T1000 (cell line): ENCODE measurements at regions not wholly inside any gene's neighbourhood (a gene's known extent, or its start where the extent isn't known, plus 50 kb on each side); places are given as distances from the start of the nearest gene placed in this dataset.
"Not testable (repeated sequence)": the region's sequence is repeated elsewhere in the genome, so short reads cannot be mapped to it uniquely, and the experiment has no call there.

Experiments
- DNase-seq: peaks from one replicate; lab custom pipeline; 2025; ENCODE audit warnings: mixed read lengths; lab: John Stamatoyannopoulos, UW

DNA sequence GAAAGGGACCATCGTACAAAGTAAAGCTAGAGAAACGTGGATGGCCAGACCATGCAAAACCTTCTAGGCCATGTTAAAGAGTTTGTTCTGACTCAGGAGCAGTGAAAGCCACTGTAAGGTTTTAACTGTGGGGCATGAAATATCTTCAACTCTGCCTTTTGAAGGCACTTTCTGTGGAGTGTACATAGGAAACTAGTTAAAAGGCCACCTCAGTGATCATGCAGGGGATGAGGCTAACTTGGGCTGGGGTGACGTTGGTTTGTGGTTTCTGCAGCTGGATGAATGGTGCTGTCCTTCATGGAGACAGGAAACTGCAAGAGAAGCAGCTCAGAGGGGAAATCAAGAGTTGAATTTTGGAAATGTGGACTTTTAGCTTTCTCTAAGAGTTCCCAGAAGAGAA is 190.7 kb downstream of the CDCA7 start:
- DNase-seq: no peak

DNA sequence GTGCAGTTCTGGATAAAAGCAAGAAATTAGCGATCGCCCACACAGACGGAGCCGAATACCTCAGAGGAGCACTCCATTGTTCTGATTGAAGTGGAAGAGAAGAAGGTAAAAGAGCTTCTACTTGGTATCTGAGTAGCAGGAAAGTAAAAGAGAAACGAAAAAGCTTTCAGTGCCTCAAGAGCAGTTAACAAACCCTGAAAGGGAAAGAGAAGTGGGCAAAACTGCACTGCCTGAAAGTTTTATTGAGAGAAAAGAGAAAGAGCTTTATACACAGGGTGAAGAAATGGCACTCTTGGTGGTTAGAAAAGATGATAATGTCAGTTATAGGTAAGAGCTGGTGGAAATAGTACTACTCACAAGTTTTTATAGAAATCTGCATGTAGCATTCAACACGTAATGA is 192.8 kb downstream of the CDCA7 start:
- no peak for DNase-seq

DNA sequence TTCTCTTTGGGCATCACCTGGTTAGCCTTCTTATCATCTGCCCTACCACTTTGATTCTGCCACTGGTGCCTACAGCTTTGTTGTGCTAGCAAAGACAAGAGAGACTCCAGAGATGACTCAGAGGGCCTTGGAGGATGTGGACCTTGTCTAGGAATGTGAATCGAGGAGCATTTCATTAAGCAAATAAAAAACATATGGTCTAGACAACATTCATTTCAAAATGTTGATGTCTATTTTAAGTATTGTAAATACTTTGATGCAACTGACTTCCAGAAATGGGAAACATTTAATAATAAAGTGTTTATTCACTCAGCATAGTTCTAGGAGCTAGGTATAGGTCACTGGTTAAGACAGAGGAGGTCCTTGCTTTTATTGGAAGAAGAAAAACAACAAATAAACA is 195.5 kb downstream of the CDCA7 start:
- no peak for DNase-seq

DNA sequence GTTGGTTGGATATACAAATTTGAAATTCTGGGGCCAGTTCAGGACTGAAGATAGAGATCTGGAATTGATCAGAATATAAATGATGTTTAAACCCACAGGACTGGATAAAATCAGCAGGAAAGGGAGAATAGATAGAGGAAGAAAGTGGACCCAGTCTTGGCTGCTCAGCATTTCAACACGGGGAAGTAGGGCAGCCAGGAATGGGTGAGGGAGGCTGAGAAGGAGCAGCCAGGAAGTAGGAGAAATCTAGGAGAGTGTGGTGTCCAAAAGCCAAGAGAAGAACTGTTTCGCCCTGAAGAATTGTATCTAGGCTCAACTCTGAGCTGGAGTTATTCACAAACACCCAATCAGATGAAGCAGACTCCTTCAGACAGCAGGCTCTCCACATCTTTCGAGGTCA is 197.9 kb downstream of the CDCA7 start:
- DNase-seq: no peak

DNA sequence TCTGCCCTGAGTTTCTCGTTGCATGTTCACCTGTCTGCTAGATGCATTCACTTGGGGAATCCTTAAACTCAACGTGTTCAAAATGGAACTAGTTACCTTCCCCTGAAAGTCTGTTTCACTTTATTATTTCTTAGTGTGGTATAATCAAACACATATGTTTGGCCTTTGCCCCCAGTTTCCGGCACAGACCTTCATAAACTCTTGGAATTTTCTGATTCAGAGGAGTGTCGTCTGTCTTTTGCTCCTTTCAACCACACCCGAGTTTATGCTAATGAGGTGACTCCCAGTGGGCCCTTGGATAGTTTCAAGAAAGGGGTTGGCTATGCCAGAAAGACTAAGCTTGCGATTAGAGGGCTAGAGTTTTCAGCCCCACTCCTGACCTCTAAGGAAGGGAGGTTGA is 198.9 kb downstream of the CDCA7 start:
- no peak for DNase-seq

DNA sequence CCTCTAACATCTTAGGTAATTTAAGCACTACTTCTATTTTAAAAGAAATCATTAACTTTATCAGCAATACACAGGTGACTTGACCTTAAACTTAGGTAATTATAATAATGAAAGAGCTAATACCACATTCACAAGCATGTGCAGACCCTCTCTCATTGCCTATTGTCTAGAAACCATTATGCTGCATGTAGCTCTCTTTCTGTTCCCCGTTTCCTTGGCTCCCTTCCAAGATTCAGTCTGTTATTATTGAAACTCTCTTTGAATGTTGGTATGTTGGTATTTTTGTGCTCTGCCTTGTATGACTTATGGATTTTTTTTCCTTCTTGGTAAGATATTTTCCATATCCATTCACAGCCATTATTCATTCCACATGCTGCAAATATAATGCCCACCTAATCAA is 201.2 kb downstream of the CDCA7 start:
- no peak for DNase-seq

DNA sequence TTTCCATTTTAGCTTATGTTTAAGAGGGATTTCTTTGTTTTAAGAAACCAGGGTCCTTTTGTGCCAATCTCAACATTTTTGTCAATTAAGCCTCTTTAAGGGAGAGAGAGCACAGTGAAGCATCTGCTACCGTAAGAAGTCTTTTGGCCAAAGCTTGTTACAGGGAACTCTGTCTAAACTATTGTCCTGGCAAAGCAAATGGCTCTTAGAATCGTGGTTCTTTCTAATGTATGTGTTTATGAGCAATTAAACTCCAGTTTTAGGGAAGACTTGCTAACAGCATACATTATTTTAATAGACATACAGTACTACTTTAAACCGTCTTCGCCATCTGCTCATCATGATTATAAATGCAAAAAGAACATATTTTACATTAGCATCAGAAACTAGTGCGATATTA is 202.1 kb downstream of the CDCA7 start:
- DNase-seq: no peak

DNA sequence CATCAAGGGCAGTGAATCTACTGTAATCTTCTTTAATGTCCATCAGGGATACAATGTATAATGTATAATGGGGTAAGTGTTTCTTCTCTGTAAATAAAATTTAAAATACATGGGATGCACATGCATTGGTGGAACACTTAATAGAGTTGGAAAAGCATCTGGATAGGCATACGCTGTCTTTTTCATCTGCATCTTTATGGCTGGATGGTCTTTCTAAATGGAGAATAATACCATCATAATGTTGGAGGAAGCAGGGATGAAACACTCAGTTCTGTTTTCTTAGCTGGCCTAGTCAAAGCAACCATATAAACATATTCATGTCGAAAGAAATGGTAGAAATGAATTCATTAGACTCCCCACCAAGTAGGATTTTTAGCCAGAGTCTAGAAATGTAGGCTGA is 202.8 kb downstream of the CDCA7 start:
- no peak for DNase-seq

DNA sequence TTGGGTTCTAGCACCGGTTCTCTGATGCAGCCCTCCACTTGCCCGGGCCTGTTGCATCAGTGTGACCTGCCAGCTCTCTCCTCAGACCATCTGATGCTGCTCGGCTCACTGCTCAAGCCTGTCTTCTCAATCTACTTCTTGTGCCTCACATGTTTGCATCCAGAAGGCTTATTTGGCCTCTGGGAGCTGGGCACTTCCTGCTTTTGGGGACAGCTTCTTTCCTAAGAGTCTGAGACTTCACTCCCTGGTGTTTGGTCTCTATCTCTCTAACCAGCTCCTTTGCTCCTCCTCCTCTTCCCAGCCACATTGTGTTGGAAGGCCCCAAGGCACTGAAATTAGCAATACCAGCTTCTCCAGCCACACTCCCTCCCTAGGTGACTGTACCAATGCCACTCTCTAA is 212.8 kb downstream of the CDCA7 start:
- no peak for DNase-seq

DNA sequence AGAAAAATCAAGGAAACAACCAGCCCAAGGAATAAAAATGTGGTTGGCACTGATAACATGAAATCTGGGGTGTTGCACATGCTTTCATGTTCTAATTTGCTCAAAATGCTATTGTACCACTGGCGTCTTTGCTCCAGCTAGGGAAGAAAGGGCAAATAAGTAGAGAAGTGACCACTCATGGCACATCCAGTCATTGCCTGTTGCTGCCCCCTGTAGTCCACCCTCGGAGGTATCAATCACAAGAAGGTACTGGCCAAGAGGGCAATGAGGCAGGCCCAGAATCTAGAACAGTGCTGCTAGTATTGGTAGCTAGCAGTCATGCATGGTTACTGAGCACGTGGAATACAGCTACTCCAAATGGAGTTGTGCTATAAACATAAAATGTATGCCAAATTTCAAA is 213.4 kb downstream of the CDCA7 start:
- DNase-seq: no peak

DNA sequence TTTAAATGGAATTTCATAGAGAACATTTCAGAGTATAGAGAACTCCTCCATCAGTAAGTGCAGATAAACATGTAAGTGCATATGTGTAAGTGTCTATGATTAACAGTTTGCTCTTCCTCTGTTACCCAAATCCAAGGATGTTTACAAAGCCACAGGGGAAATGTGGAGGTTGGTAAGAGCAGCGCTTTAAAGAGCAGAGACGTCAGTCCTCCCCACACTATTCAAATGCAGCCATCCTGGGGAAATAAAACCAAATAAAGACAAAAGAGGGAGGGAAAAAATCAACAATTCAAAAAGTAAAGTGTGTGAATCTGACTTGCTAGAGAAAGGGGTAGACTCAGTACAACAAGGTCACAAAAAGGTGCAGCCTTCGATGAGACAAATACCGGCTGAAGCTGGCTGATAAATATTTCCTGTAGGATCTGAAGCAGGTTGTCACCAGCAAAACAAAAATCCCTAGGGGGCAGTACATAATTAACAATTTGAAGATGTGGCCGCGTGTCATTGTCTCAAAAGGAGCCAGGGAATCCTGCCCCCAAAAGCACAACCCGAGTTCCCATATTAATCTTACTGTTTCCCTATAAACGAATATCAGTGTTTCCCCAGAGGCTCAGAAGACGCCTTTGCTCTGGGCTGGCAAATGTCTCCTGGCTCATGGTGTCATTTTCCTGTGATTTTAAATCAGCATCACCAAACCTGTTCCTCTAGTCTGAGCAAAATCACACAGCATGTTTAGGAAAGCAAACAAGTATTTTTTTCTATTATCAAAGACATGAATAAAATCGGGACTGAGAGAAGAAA is 216.5 kb downstream of the CDCA7 start:
- DNase-seq: no peak

DNA sequence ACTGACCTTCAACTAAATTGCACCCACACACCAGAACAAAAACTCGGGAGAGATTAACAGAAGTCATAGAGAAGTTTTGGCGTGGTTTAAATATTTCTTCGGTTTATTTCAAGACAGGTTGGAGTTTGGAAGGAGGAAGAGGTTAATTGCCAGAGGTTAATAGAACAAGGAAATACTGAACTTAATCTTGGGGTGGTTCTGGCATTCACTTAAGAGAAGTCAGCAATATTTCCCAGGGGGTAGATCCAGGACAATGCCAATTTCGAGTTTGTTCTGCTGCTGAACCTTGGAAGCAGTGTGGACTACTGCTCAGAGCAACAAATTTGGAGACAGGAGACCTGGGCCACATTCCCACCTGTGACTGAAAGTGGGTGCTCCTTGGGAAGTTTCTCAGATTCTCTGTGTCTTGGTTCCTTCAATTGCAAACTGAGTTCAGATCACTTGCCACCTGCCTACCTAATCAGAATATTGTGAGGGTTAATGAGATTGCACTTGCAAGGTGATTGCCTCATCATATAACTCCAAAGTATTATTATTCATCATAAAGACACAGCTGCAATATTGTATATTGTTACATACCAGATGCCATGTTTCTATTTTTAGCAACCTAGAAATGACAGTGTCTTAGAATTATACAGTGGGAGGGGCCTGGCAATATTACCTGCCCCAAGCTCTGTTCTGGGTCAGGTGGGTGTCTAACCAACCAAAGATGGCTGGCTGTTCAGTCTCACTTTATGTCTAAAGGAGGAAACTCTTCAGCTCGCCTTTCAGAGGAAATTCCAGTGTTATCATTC is 217.4 kb downstream of the CDCA7 start:
- DNase-seq: no peak

DNA sequence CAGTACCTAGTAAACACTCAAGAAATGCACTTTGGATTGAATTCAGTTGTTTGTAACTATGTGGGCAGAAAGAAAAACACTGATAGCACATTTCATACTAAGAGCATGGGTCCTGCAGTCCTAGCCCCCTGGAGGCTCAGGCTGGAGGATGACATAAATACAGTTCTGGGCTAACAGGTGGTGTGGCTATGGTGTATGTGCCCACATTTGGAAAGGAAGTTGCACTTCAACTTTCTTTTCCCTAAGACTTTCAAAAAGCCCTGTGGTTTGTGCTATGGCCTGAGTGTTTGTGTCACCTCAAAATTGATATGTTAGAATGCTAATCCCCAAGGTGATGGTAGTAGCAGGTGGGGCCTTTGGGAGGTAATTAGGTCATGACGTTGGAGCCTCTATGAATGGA is 218.2 kb downstream of the CDCA7 start:
- DNase-seq: no peak

DNA sequence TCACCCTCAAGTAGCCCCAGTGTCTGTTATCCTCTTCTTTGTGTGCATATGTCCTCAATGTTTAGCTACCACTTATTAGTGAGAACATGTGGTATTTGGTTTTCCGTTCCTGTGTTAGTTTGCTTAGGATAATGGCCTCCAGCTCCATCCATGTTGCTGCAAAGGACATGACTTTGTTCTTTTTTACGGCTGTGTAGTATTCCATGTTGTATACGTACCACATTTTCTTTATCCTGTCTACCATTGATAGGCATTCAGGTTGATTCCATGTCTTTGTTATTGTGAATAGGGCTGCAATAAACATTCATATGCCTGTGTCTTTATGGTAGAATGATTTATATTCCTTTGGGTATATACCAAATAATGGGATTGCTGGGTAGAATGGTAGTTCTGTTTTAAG is 219.1 kb downstream of the CDCA7 start:
- DNase-seq: not testable (repeated sequence)

DNA sequence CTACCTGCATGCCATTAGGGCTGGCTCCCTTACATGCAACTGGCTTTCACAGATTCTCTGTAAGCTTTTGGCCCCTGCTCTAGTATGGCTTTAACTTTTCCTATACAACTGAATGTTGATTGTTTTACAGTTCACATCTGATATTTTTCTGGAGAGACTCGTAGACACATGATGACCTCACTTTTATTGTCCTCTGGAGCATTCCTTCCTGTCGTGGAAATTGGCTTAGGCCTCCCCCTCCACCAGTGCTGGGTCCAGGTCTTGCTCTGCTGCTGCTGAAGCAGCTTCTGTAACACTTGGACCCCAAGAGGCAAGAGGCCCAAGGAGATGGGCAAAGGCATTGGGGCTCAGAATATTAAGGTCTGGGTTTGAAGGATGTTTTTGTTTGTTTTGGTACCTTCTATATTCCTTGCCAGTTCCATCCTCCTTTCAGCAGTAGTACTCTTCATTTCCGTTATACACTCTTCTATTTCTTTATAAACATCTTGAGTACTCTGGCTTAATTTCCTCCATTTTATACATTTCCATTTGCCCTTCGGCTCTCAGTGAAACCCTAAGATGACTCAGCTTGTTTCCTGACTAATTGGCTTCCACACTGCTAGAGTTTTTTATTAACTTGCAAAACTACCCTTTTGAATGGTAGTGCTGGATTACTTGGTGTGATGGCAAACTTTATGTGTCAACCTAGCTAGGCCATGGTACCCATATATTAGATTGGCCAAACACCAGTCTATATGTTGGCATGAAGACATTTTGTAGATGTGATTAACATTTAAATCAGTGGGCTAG is 219.8 kb downstream of the CDCA7 start:
- DNase-seq: no peak

DNA sequence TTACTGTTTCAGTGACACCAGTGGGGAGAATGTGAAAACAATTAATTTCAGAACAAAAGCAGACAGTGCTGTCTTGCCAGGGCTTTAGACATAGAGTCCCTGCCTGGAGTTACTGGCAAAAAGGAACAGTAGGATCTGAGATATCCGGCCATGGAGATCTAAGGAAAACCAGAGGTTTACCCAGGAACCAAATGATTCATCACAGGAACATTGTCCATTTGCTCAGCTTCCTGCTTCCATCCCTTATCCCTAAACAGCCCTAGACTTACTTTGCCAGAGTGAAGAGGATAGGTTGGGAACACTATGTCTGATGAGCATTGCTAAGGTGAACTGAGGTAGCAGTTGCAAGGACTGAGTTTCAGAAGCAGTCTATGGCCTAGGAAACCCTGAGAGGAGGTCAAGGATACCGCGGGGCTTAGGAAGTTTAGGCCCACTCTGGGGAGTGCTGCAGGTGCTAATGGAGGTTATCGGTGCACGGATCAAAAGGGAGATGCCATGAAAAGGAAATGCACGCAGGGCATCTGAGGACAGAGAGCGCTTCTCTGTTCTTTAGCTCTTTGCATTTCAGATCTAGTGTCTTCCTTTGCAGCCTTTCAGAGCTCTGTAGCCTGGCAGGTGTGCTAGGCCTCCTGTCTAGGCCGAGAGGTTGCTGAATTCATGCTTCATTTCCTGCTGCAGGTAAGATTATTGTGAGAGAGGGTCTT is 223.9 kb downstream of the CDCA7 start:
- DNase-seq: no peak

DNA sequence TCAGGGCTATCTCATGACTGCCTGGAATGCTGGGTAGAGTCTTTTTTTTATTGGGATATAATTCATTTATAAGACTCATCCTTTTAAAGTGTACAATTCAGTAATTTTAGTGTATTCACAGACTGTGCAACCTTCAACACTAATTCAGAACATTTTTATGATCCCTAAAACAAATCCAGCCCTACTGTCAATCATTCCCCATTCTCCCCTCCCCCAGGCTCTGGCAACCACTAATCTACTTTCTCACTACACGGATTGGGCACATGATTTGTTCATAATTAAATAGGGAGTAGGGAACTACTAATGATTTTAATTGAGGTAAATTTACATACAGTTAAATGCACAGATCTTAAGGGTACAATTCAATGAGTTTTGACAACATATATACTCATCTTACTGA is 225.7 kb downstream of the CDCA7 start:
- no peak for DNase-seq

DNA sequence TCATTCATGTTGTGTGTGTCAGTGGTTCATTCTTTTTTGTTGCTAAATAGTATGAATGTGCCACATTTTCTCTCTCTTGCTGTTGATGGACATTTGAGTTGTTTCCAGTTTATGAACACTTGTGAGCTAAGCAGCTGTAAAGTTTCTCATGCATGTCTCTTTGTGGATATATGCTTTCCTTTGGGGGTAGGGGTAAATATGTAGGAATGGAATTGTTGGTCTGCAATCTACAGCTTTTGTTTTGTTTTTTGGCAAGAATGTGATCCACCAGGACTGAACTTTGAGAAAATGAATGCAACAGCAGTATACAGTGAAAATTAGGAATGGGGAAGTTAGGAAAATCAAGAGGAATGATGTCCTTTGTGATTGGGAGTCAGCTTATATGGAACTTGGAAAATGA is 226.3 kb downstream of the CDCA7 start:
- no peak for DNase-seq

DNA sequence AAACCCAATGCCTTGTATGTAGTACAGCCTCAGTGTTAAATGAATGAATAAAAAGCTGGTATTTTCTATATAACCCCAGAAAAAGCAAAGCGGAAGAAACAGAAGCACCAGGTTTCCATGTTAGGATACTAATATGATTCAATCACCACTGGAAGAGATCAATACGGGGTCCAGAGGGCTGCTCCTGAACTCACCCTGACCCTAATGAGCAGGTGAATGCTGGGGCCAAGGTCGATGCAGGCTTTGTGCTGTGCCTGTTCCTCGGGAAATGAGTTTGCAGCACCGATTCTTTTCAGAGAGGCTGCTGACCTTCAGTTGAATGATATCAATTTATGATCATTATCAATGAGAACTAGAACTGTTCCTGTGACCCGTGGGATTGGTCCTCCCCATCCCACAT is 228.5 kb downstream of the CDCA7 start:
- DNase-seq: no peak

DNA sequence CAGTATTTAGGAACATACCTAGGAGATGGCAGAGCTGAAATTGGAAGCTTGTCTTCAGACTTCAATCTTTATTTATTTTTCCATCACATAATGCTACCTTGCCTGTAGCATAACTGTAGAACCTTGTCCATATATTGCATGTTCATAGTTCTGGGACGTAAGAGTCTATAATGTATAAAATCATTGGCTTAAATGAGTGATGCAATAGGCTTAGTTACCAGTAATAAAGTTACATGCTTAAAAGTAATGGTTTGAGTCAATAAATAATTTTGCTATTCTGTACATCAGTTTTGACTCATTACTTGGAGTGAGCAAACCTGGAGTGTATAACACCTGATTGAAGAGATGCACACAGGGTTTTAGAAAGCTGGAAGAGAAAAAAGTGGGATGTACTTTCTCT is 229.3 kb downstream of the CDCA7 start:
- no peak for DNase-seq

DNA sequence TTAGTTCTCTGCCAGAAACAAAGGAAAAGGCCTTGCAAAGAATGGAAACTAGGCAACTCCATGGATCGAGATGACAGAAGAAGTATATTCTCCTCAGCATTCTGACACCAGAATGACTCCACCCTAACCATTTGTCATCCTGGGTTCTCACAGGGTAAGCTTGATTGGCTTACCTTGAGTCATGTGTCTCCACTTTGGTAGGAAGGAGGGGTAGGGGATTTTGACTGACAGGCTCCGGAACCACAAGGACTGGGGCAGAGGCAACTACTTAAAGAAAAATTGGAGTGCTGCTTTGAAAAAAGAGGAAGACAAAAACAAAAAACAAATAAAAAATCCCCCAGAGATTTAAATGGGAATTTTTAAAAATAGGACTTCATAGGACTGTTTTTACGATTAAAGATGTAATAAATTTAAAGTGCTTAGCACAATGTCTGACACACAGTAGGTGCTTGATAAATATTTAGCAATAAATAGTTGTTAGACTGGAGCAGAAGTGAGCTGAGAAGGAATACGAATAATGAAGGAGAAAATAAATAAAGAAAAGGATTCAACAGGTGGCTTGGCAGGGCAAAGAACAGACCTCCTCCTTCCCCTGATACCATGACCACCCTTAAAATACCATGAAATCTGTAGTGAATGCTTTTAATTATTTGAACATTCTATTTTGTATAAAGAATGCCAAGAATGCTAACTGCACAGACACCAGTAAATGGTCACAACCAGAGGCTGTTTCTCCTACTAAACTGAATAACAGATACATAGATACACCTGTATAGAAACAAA is 230.2 kb downstream of the CDCA7 start:
- no peak for DNase-seq
